HG02610 (cell line): ENCODE measurements at regions not wholly inside any gene's neighbourhood (a gene's known extent, or its start where the extent isn't known, plus 50 kb on each side); places are given as distances from the start of the nearest gene placed in this dataset.

Experiments used
- ATAC-seq: cut with Tn5 transposase; IDR thresholded peaks from one replicate; pipeline ENCODE4 v1.9.1; 2021; ENCODE audit warnings: mild to moderate bottlenecking, moderate library complexity; ENCODE audit not compliant: unreplicated experiment

- ATAC-seq = no peak
Measured at GRCh38 chr7:84821671-84822534, 365.0 kb downstream of the SEMA3D start.

- ATAC-seq = no peak
Measured at GRCh38 chr7:84820481-84820880, 366.4 kb downstream of the SEMA3D start.

DNA sequence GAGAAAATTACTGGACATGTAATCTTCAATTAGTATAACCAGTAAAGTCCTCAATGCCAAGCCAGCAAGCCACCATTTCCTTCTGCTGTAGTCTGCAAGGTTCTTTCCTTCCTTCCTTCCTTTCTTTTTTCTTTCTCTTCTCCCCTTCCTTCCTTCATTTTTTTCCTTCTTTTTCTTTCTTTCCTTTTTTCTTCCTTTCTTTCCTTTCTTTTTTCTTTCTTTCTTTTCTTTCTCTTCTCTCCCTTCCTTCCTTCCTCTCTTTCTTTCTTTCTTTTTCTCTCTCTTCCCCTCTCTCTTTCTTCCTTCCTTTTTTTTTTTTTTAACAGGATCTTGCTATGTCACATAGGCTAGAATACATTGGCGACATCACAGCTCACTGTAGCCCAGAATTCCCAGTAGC lies 369.8 kb downstream of the SEMA3D start:
- ATAC-seq = no peak

GRCh38 chr7:84813376-84813775 lies 373.5 kb downstream of the SEMA3D start:
- ATAC-seq = no peak

GRCh38 chr7:84812021-84812420 lies 374.8 kb downstream of the SEMA3D start:
- no peak for ATAC-seq

DNA sequence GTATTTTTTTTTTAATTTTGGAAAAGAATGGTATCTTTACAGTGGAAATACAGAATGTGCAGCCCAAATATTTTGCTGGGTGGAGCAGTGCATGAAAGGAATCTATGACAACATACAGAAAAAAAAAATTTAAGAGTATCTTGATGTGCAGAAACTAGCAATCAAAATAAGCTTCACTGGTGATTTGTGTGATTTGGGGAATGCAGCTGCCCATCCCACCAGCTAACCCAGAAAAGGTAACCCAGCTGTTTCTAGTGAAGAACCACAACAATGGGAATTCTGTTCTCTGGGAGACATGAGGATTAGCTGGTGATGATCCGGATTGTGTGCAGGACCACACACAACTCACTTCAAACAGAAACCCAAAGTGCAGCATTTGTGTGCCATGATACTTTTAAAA lies 375.5 kb downstream of the SEMA3D start:
- ATAC-seq = no peak

- ATAC-seq = no peak
Measured at GRCh38 chr7:84809877-84810276, 377.0 kb downstream of the SEMA3D start.

GRCh38 chr7:84803979-84804378 lies 382.9 kb downstream of the SEMA3D start:
- no peak for ATAC-seq

- no peak for ATAC-seq
Measured at GRCh38 chr7:84801396-84801795, 385.5 kb downstream of the SEMA3D start.

DNA sequence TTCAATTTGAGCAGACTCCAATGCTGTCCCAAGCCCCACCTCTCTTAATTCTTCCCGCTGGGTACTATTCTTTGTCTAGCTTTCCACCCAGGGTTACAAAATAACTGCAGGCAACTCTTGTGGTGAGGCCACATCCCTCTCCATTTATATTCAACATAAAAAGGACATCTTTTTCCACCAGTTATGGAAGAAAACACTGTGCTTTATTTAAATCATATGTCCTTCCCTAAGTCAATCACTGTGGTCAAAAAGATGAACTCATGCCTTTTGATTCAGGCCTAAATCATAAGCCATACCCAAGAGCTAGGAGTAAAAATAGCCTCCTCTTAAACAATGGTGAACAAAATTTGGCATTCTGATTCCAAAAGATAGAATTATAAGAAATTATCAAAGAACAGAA lies 386.0 kb downstream of the SEMA3D start:
- no peak for ATAC-seq

DNA sequence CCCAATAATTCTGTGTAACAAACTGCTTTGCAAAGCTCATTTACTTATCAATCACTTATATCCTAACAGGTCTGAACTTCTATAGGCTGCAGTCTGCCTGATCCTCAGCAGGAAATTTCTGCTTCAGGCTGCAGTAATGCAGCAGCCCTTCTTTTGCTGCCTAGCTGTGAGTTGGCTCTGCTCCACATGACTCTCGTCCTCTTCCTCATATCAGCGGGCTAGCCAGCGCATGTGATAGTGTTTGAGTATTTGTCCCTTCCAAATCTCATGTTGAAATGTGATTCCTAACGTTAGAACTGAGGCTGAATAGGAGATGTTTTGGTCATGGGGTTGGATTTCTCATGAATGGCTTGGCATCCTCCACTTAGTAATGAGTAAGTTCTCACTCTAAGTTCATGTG lies 387.8 kb downstream of the SEMA3D start:
- no peak for ATAC-seq

DNA sequence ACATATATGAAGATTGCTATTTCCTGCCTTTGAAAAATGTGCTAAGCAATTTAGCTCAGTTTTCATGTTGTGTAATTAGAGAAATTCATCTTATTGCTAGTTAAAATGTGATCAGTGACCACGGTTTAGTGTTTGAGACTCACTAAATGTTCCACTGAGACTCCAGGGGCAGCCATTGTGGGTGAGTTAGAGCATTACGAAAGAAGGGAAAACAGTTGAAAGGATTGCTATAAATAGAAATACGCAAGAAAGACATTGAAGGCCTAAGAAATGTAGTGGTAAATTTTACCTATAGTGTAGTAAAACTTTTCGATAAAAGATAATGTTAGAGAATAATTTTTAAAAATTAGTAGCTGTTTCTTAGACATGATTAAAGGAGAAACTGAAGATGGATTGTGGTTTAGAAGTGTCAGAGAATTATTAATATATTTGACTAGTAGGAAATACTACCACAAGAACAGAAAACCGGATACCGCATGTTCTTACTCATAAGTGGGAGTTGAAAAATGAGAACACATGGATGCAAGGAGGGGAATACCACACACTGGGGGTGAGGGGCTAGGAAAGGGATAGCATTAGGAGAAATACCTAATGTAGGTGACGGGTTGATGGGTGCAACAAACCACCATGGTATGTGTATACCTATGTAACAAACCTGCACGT lies 394.5 kb downstream of the SEMA3D start:
- ATAC-seq = no peak

- ATAC-seq = no peak
Measured at GRCh38 chr7:84790882-84791281, 396.0 kb downstream of the SEMA3D start.

DNA sequence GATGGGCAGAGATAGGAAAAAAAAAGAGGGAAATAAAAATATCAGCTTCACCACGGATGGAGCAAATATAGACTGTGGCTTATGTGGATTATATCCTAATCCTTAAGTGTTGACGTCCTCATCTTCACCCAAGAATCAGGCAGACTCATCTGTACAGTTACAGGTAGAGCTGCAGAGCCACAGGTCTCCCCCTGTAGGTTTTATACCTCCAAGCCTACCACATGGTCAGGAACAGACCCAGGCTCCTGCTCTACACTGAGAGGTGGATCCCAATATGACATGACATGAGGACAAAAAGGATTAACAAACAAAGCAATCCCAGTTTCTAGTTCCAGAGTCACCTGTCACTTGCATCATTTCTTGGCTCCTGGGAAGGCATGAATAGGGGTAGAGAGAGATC lies 400.8 kb downstream of the SEMA3D start:
- ATAC-seq = no peak

GRCh38 chr7:84784450-84784849 lies 402.4 kb downstream of the SEMA3D start:
- no peak for ATAC-seq

- ATAC-seq = no peak
Measured at GRCh38 chr7:84783141-84783778, 403.6 kb downstream of the SEMA3D start.

GRCh38 chr7:84781838-84782237 lies 405.0 kb downstream of the SEMA3D start:
- no peak for ATAC-seq

GRCh38 chr7:84780158-84781124 lies 406.4 kb downstream of the SEMA3D start:
- no peak for ATAC-seq

GRCh38 chr7:84757761-84758160 lies 429.1 kb downstream of the SEMA3D start:
- no peak for ATAC-seq

DNA sequence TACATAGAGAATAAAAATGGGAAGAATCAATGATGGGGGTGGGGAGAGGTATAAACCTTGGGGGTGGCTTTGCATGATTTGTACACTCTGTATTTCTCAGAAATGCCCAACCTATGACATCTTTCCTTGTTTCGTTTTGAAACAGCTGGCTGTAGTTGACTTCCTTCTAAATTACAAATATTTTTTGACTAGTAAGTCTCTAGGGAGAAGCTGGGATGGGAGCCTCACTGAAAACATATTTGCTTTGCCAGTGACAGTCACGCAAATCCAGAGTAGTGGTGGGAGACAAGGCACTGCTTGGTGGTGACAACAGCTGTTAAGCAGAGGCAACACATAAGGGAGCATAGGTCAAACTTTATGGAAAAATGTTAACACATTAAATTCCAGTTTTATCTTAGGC lies 440.5 kb downstream of the SEMA3D start:
- ATAC-seq = no peak

DNA sequence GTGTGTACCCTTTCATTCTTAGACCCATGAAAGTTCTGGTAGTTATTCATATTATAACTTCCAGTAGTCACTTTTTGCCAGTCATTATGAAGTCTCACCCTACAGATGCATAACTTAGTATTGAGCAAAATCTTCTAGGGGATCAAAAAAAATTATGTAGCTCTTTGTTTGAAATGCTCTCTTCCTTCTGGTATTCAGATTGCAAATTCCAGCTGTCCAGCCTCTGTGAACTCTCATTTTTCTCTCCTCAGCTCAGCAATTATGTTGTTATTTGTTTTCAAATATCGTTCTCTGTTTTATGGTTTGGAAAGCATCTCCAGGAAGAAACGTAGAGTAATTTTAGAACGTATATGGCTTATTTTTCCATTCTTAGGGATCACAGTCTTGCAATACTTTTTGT lies 442.5 kb downstream of the SEMA3D start:
- no peak for ATAC-seq
